GM06990 (cell line): ENCODE measurements at regions not wholly inside any gene's neighbourhood (a gene's known extent, or its start where the extent isn't known, plus 50 kb on each side); places are given as distances from the start of the nearest gene placed in this dataset.

ENCODE experiments used
- DNase-seq: peaks from one replicate; pipeline ENCODE4 v3.0.0-alpha.2; 2011; ENCODE audit not compliant: insufficient read length; ENCODE audit errors: extremely low read depth
- H3K27me3 ChIP-seq: replicated peaks from 2 replicates; pipeline ENCODE4 v1.6.0; 2011; ENCODE audit warnings: low read length; ENCODE audit not compliant: control insufficient read depth, insufficient read depth
- H3K36me3 ChIP-seq: 2 replicates; pipeline ENCODE4 v1.5.1; 2011; ENCODE audit warnings: low read length; ENCODE audit not compliant: control insufficient read depth, insufficient read depth
- H3K4me3 ChIP-seq: replicated peaks from 2 replicates; pipeline ENCODE4 v1.5.1; 2011; ENCODE audit warnings: low read depth, mild to moderate bottlenecking, control low read depth, low read length
- TF ChIP-seq, protein P1 (sequence below): IDR thresholded peaks from 2 replicates; pipeline ENCODE4 v1.5.1; 2011; ENCODE audit warnings: low read length, control low read depth, mild to moderate bottlenecking, inconsistent platforms; ENCODE audit not compliant: insufficient read depth, poor library complexity, severe bottlenecking

- TF ChIP-seq, protein P1, sequence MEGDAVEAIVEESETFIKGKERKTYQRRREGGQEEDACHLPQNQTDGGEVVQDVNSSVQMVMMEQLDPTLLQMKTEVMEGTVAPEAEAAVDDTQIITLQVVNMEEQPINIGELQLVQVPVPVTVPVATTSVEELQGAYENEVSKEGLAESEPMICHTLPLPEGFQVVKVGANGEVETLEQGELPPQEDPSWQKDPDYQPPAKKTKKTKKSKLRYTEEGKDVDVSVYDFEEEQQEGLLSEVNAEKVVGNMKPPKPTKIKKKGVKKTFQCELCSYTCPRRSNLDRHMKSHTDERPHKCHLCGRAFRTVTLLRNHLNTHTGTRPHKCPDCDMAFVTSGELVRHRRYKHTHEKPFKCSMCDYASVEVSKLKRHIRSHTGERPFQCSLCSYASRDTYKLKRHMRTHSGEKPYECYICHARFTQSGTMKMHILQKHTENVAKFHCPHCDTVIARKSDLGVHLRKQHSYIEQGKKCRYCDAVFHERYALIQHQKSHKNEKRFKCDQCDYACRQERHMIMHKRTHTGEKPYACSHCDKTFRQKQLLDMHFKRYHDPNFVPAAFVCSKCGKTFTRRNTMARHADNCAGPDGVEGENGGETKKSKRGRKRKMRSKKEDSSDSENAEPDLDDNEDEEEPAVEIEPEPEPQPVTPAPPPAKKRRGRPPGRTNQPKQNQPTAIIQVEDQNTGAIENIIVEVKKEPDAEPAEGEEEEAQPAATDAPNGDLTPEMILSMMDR: no peak
- Histone ChIP-seq H3K27me3 (no peaks in the 10 kb centered on the region), H3K4me3 (no peak overlapping the region), H3K36me3 (no peaks in the 10 kb centered on the region)
- no peak for DNase-seq
Observed at GRCh38 chr18:77359561-77360314, 110.1 kb downstream of the GALR1 start.

DNA sequence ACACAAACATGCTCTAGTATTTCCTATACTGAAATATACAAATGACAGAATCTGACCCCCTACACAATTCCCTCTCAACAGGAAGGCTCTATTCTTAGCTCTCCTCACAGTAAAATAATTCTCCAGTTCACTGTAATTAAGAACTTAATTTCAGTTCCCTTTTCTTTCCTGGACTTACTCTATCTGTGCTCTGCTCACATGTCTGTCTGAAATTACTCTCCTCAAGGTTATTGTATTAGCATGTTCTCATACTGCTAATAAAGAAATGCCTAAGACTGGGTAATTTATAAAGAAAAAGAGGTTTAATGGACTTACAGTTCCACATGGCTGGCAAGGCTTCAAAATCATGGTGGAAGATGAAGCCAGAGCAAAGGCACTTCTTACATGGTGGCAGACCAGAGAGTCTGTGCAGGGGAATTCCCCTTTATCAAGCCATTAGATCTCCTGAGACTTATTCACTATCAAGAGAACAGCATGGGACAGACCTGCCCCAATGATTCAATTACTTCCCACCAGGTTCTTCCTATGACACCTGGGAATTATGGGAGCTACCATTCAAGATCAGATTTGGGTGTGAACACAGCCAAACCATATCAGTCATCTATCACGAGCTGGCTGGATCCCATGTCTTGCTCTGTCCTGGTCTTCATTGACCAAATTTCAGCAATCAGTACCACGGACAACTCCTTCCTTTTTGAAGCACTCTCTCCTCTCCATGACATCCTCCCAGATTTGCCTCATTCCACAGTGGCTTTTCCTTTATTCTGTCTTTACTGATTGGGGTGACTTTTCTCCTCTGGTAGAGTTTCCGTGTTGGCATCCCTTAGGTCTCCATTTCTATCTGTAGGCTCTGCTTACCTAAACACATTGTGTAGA is 110.9 kb downstream of the GALR1 start:
- TF ChIP-seq, protein P1: no peak
- no peak overlapping the region for H3K4me3 ChIP-seq
- no peak for DNase-seq
- no peaks in the 10 kb centered on the region for H3K36me3 ChIP-seq
- H3K27me3 ChIP-seq: no peaks in the 10 kb centered on the region

GRCh38 chr18:77361382-77361781 is 111.7 kb downstream of the GALR1 start:
- Histone ChIP-seq H3K27me3 (no peaks in the 10 kb centered on the region; the same call in 1 of the 2 replicates), H3K4me3 (no peak overlapping the region), H3K36me3 (no peaks in the 10 kb centered on the region)
- TF ChIP-seq, protein P1: no peak
- no peak for DNase-seq

- H3K36me3 ChIP-seq: no peaks in the 10 kb centered on the region
- H3K4me3 ChIP-seq: no peak overlapping the region
- TF ChIP-seq, protein P1: no peak
- H3K27me3 ChIP-seq: no peaks in the 10 kb centered on the region; the same call in 1 of the 2 replicates
- DNase-seq: no peak
Observed at GRCh38 chr18:77365667-77366066, 116.0 kb downstream of the GALR1 start.

GRCh38 chr18:77366067-77366719 is 116.5 kb downstream of the GALR1 start:
- no peak for DNase-seq
- TF ChIP-seq, protein P1: no peak
- no peaks in the 10 kb centered on the region for H3K36me3 ChIP-seq
- H3K4me3 ChIP-seq: no peak overlapping the region
- no peaks in the 10 kb centered on the region; the same call in 1 of the 2 replicates for H3K27me3 ChIP-seq
